NB4 (cell line): ENCODE measurements at regions not wholly inside any gene's neighbourhood (a gene's known extent, or its start where the extent isn't known, plus 50 kb on each side); places are given as distances from the start of the nearest gene placed in this dataset.

Experiments
- DNase-seq: peaks from one replicate; pipeline ENCODE4 v3.0.0; 2010; ENCODE audit warnings: low read depth
- H3K4me3 ChIP-seq: one replicate; pipeline ENCODE4 v1.5.1; 2011; ENCODE audit warnings: mild to moderate bottlenecking, low read depth, low read length, moderate library complexity
- CTCF ChIP-seq: IDR thresholded peaks from one replicate; pipeline ENCODE4 v1.5.1; 2012; ENCODE audit warnings: low read depth, low read length
- MAX ChIP-seq: IDR thresholded peaks from 2 replicates; pipeline ENCODE4 v1.6.1; 2011; ENCODE audit warnings: low read depth, low read length
- MYC ChIP-seq: IDR thresholded peaks from 2 replicates; pipeline ENCODE4 v1.6.1; 2011; ENCODE audit warnings: low read depth, low read length
- POLR2A ChIP-seq: IDR thresholded peaks from 2 replicates; pipeline ENCODE4 v1.6.1; 2011; ENCODE audit warnings: mild to moderate bottlenecking; ENCODE audit not compliant: insufficient read length; ENCODE audit errors: extremely low read depth

DNA sequence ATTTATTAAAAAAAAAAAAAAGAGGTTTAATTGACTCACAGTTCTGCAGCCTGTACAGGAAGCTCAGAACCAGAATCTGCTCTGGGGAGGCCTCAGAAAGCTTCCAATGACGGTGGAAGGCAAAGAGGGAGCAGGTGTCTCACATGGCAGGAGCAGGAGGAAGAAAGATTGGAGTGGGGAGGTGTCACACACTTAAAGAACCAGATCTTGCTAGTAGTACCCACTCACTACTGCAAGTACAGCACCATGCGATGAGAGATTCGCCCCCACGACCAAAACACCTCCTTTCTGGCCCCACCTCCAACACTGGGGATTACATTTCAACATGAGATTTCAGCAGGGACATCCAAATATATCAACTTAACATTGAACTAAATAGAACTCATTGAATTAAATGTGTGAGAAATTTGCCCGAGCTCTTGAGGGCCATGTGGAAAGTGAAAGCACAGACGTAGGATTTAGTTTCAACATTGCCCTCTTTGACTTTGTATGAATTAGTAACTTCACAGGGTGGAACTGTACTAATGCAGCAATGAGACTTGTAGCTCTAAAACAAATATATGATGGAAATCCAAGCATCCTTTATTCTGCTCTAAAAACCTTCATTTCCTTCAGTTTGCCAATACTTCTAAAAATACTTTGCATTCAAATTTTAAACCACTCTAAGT is 628.2 kb downstream of the FAM181B start:
- no peak for DNase-seq
- TF ChIP-seq CTCF: no peak
- no peak for TF ChIP-seq MYC
- TF ChIP-seq POLR2A: no peak
- TF ChIP-seq MAX: no peak
- H3K4me3 ChIP-seq: no peak overlapping the region

GRCh38 chr11:82092904-82093303 is 640.8 kb downstream of the FAM181B start:
- DNase-seq: no peak
- no peak overlapping the region for H3K4me3 ChIP-seq
- no peak for TF ChIP-seq CTCF
- TF ChIP-seq MAX: no peak
- TF ChIP-seq POLR2A: no peak
- no peak for TF ChIP-seq MYC

DNA sequence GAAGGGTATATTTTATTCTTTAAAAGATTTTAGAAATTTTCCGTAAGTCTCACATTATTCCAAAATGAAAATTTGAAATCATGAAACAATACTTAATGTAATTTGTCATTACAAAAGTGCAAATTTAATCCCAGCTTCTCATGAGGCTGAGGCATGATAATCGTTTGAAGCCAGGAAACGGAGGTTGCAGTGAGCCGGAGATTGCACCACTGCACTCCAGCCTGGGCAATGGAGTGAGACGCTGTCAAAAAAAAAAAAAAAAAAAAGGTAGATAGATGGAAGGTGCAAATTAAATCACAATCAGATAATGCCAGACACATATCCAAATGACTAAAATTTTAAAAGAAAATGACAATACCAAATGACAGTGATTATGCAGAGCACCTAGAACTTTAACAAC is 644.2 kb downstream of the FAM181B start:
- DNase-seq: no peak
- no peak for TF ChIP-seq MYC
- no peak for TF ChIP-seq CTCF
- no peak for TF ChIP-seq MAX
- no peak for TF ChIP-seq POLR2A
- no peak overlapping the region for H3K4me3 ChIP-seq

- no peak overlapping the region for H3K4me3 ChIP-seq
- TF ChIP-seq POLR2A (no peak), CTCF (no peak), MAX (no peak)
- no peak for DNase-seq
These were observed 648.2 kb downstream of the FAM181B start for GRCh38 chr11:82085493-82085892.

- DNase-seq: no peak
- no peak overlapping the region for H3K4me3 ChIP-seq
- TF ChIP-seq POLR2A (no peak), MYC (no peak), MAX (no peak), CTCF (no peak)
These were observed 650.7 kb downstream of the FAM181B start for GRCh38 chr11:82082976-82083375.
